ENCODE measurements at regions not wholly inside any gene's neighbourhood (a gene's known extent, or its start where the extent isn't known, plus 50 kb on each side); places are given as distances from the start of the nearest gene placed in this dataset.
A peak's percentile ranks its signal among the peaks of the same experiment; 100 is the strongest.

DNA sequence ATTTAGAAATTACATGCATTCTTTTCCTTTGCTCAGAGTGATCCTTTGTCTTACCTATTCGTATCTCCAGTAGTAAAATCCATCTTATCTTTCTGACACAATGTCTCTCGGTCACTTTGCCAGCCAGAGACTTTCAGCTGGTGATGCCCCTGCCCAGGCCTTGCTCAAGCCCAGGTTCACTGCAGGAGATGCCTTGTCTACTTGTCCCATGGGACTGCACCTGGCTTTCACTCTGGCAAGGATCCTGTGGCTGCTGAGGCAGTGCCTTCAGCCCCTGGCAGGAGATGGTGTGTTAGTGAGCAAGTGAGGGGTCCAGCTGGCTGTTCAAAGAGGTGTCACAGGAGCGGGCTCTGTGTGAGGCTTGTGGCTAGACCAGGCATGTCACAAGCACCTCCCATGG lies 1268.9 kb downstream of the OTOL1 start:
- Histone ChIP-seq H3K9me3 (ENCODE audit: control insufficient read depth, insufficient read depth, low read depth, low read length) (no peaks in the 10 kb centered on the region), H3K4me1 (ENCODE audit: control insufficient read depth, extremely low read depth, insufficient read depth, low read length) (no peaks in the 10 kb centered on the region), H3K9ac (ENCODE audit: insufficient read depth, low read length) (no peak overlapping the region), H3K4me2 (ENCODE audit: extremely low read depth, insufficient read depth, low read length) (no peak overlapping the region), H3K4me3 (replicated peaks in 1 of 4; ENCODE audit: control extremely low read depth in 1 of 4, insufficient read depth in 1 of 4, low read depth in 3 of 4, low read length in 4 of 4) (no peak overlapping the region), H4K20me1 (ENCODE audit: control insufficient read depth, extremely low read depth, insufficient read depth, low read length) (no peaks in the 10 kb centered on the region), H3K79me2 (ENCODE audit: control insufficient read depth, insufficient read depth, low read length) (no peaks in the 10 kb centered on the region), H2AFZ (ENCODE audit: low read length) (no peak overlapping the region), H3K27me3 (ENCODE audit: control insufficient read depth, insufficient read depth, low read length) (no peaks in the 10 kb centered on the region), H3K27ac (ENCODE audit: insufficient read depth, low read length) (no peak overlapping the region), H3K36me3 (ENCODE audit: control insufficient read depth, insufficient read depth, low read length) (no peaks in the 10 kb centered on the region)
- TF ChIP-seq EZH2 (IDR thresholded peaks at IDR 0.05; ENCODE audit: low read length, missing control alignments), result no peak
- TF ChIP-seq, protein P1, sequence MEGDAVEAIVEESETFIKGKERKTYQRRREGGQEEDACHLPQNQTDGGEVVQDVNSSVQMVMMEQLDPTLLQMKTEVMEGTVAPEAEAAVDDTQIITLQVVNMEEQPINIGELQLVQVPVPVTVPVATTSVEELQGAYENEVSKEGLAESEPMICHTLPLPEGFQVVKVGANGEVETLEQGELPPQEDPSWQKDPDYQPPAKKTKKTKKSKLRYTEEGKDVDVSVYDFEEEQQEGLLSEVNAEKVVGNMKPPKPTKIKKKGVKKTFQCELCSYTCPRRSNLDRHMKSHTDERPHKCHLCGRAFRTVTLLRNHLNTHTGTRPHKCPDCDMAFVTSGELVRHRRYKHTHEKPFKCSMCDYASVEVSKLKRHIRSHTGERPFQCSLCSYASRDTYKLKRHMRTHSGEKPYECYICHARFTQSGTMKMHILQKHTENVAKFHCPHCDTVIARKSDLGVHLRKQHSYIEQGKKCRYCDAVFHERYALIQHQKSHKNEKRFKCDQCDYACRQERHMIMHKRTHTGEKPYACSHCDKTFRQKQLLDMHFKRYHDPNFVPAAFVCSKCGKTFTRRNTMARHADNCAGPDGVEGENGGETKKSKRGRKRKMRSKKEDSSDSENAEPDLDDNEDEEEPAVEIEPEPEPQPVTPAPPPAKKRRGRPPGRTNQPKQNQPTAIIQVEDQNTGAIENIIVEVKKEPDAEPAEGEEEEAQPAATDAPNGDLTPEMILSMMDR (conservative IDR thresholded peaks at IDR 0.05 in 1 of 2, IDR thresholded peaks at IDR 0.05 in 1 of 2; ENCODE audit: low read depth in 1 of 2, low read length in 2 of 2), result no peak
- DNase-seq (ENCODE audit: low read depth in 2 of 2), result no peak

DNA sequence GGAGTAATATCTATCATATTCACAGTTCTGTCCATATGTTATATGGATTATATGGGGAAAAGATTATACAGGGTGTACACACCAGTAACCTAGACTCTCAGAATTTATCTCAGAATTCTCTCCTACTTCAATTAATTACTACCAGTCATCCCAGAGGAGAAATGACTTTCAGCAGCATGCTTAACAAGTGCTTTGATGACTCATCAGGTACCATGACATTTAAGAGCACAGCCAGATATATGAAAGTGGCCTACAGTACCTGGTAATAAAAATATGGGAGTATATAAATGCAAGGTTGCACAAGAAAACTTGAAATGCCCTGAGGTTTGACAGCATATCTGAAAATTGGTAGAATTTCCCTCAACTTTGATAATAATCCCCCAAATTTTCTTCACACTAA lies 1273.0 kb downstream of the OTOL1 start:
- Histone ChIP-seq H3K4me3 (replicated peaks in 1 of 4; ENCODE audit: control extremely low read depth in 1 of 4, insufficient read depth in 1 of 4, low read depth in 3 of 4, low read length in 4 of 4) (no peak overlapping the region), H3K9me3 (ENCODE audit: control insufficient read depth, insufficient read depth, low read depth, low read length) (no peaks in the 10 kb centered on the region), H3K27me3 (ENCODE audit: control insufficient read depth, insufficient read depth, low read length) (no peaks in the 10 kb centered on the region), H3K4me2 (ENCODE audit: extremely low read depth, insufficient read depth, low read length) (no peak overlapping the region), H3K4me1 (ENCODE audit: control insufficient read depth, extremely low read depth, insufficient read depth, low read length) (no peaks in the 10 kb centered on the region), H3K36me3 (ENCODE audit: control insufficient read depth, insufficient read depth, low read length) (no peaks in the 10 kb centered on the region), H3K9ac (ENCODE audit: insufficient read depth, low read length) (no peak overlapping the region), H3K27ac (ENCODE audit: insufficient read depth, low read length) (no peak overlapping the region), H4K20me1 (ENCODE audit: control insufficient read depth, extremely low read depth, insufficient read depth, low read length) (no peaks in the 10 kb centered on the region), H2AFZ (ENCODE audit: low read length) (no peak overlapping the region), H3K79me2 (ENCODE audit: control insufficient read depth, insufficient read depth, low read length) (no peaks in the 10 kb centered on the region)
- no peak for TF ChIP-seq EZH2 (IDR thresholded peaks at IDR 0.05; ENCODE audit: low read length, missing control alignments)
- TF ChIP-seq, protein P1 (conservative IDR thresholded peaks at IDR 0.05 in 1 of 2, IDR thresholded peaks at IDR 0.05 in 1 of 2; ENCODE audit: low read depth in 1 of 2, low read length in 2 of 2), result no peak
- DNase-seq (ENCODE audit: low read depth in 2 of 2), result peak in 1 of 2 donors; percentile 21

GRCh38 chr3:162770551-162770950 lies 1273.9 kb downstream of the OTOL1 start:
- peak in 1 of 2 donors; percentile 28 for DNase-seq (ENCODE audit: low read depth in 2 of 2)
- no peaks in the 10 kb centered on the region for H3K9me3 ChIP-seq (ENCODE audit: control insufficient read depth, insufficient read depth, low read depth, low read length)
- no peaks in the 10 kb centered on the region for H3K79me2 ChIP-seq (ENCODE audit: control insufficient read depth, insufficient read depth, low read length)
- TF ChIP-seq, protein P1 (conservative IDR thresholded peaks at IDR 0.05 in 1 of 2, IDR thresholded peaks at IDR 0.05 in 1 of 2; ENCODE audit: low read depth in 1 of 2, low read length in 2 of 2), result no peak
- no peak overlapping the region for H3K27ac ChIP-seq (ENCODE audit: insufficient read depth, low read length)
- no peak overlapping the region for H3K4me3 ChIP-seq (replicated peaks in 1 of 4; ENCODE audit: control extremely low read depth in 1 of 4, insufficient read depth in 1 of 4, low read depth in 3 of 4, low read length in 4 of 4)
- no peaks in the 10 kb centered on the region for H3K27me3 ChIP-seq (ENCODE audit: control insufficient read depth, insufficient read depth, low read length)
- H3K4me2 ChIP-seq (ENCODE audit: extremely low read depth, insufficient read depth, low read length), result no peak overlapping the region
- no peak overlapping the region for H3K9ac ChIP-seq (ENCODE audit: insufficient read depth, low read length)
- no peaks in the 10 kb centered on the region for H3K4me1 ChIP-seq (ENCODE audit: control insufficient read depth, extremely low read depth, insufficient read depth, low read length)
- no peaks in the 10 kb centered on the region for H4K20me1 ChIP-seq (ENCODE audit: control insufficient read depth, extremely low read depth, insufficient read depth, low read length)
- no peaks in the 10 kb centered on the region for H3K36me3 ChIP-seq (ENCODE audit: control insufficient read depth, insufficient read depth, low read length)
- no peak overlapping the region for H2AFZ ChIP-seq (ENCODE audit: low read length)
